ENCODE measurements at regions not wholly inside any gene's neighbourhood (a gene's known extent, or its start where the extent isn't known, plus 50 kb on each side); places are given as distances from the start of the nearest gene placed in this dataset.

- TF ChIP-seq POLR2A (IDR thresholded peaks at IDR 0.05): no peak
- TF ChIP-seq, protein P1, sequence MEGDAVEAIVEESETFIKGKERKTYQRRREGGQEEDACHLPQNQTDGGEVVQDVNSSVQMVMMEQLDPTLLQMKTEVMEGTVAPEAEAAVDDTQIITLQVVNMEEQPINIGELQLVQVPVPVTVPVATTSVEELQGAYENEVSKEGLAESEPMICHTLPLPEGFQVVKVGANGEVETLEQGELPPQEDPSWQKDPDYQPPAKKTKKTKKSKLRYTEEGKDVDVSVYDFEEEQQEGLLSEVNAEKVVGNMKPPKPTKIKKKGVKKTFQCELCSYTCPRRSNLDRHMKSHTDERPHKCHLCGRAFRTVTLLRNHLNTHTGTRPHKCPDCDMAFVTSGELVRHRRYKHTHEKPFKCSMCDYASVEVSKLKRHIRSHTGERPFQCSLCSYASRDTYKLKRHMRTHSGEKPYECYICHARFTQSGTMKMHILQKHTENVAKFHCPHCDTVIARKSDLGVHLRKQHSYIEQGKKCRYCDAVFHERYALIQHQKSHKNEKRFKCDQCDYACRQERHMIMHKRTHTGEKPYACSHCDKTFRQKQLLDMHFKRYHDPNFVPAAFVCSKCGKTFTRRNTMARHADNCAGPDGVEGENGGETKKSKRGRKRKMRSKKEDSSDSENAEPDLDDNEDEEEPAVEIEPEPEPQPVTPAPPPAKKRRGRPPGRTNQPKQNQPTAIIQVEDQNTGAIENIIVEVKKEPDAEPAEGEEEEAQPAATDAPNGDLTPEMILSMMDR (IDR thresholded peaks at IDR 0.05): no peak
- TF ChIP-seq EP300 (IDR thresholded peaks at IDR 0.05): no peak
- no peak for TF ChIP-seq POLR2AphosphoS5 (IDR thresholded peaks at IDR 0.05)
Measured at GRCh38 chr2:217026569-217026968, 166.7 kb upstream of the TNP1 start.
